ENCODE measurements at regions not wholly inside any gene's neighbourhood (a gene's known extent, or its start where the extent isn't known, plus 50 kb on each side); places are given as distances from the start of the nearest gene placed in this dataset.

GRCh38 chr13:111565400-111565799 is 245.0 kb downstream of the TEX29 start:
- H3K9me3 Mint-ChIP-seq = peaks cover 16% of the 10 kb centered on the region
- H3K36me3 Mint-ChIP-seq (ENCODE audit: low read depth) = no peaks in the 10 kb centered on the region; the same call in 2 of the 3 replicates
- H3K79me2 ChIP-seq (replicated peaks; ENCODE audit: insufficient read depth) = no peaks in the 10 kb centered on the region

More at GRCh38 chr13:111565400-111565799, 245.0 kb downstream of the TEX29 start:
- Histone ChIP-seq H2AFZ (no peak overlapping the region), H3K4me1 (ENCODE audit: insufficient read depth) (no peaks in the 10 kb centered on the region), H3K9me2 (ENCODE audit: insufficient read depth) (no peaks in the 10 kb centered on the region), H3K36me3 (ENCODE audit: insufficient read depth) (no peaks in the 10 kb centered on the region), H3K27me3 (ENCODE audit: insufficient read depth) (no peaks in the 10 kb centered on the region), H3K4me3 (no peak overlapping the region), H4K20me1 (replicated peaks; ENCODE audit: insufficient read depth) (no peaks in the 10 kb centered on the region), H3K4me2 (no peak overlapping the region), H3F3A (replicated peaks; ENCODE audit: low read depth) (no peaks in the 10 kb centered on the region), H3K27ac (ENCODE audit: low read depth) (no peak overlapping the region)
- no peak for DNase-seq (ENCODE audit: low spot score)
- H3K4me3 Mint-ChIP-seq = no peak overlapping the region
- no peak for ATAC-seq
- H3K27ac Mint-ChIP-seq = no peak overlapping the region
- peaks cover 2% of the 10 kb centered on the region for H3K27me3 Mint-ChIP-seq (ENCODE audit: insufficient read depth, low read depth, poor library complexity)
- H3K4me1 Mint-ChIP-seq = peaks cover 5% of the 10 kb centered on the region; the same call in 2 of the 3 replicates
- no peak for TF ChIP-seq CTCF (conservative IDR thresholded peaks at IDR 0.05; ENCODE audit: low read depth in 2 of 2)
- TF ChIP-seq NANOG (IDR thresholded peaks at IDR 0.05; ENCODE audit: borderline replicate concordance) = no peak
- TF ChIP-seq POLR2AphosphoS5 (IDR thresholded peaks at IDR 0.05; ENCODE audit: low read depth) = no peak
- no peak for TF ChIP-seq CREB1 (CRISPR knock-in tag; IDR thresholded peaks at IDR 0.05; ENCODE audit: low read depth)
- TF ChIP-seq EZH2 (IDR thresholded peaks at IDR 0.05; ENCODE audit: low read depth, unreplicated experiment) = no peak
- TF ChIP-seq, protein P1, sequence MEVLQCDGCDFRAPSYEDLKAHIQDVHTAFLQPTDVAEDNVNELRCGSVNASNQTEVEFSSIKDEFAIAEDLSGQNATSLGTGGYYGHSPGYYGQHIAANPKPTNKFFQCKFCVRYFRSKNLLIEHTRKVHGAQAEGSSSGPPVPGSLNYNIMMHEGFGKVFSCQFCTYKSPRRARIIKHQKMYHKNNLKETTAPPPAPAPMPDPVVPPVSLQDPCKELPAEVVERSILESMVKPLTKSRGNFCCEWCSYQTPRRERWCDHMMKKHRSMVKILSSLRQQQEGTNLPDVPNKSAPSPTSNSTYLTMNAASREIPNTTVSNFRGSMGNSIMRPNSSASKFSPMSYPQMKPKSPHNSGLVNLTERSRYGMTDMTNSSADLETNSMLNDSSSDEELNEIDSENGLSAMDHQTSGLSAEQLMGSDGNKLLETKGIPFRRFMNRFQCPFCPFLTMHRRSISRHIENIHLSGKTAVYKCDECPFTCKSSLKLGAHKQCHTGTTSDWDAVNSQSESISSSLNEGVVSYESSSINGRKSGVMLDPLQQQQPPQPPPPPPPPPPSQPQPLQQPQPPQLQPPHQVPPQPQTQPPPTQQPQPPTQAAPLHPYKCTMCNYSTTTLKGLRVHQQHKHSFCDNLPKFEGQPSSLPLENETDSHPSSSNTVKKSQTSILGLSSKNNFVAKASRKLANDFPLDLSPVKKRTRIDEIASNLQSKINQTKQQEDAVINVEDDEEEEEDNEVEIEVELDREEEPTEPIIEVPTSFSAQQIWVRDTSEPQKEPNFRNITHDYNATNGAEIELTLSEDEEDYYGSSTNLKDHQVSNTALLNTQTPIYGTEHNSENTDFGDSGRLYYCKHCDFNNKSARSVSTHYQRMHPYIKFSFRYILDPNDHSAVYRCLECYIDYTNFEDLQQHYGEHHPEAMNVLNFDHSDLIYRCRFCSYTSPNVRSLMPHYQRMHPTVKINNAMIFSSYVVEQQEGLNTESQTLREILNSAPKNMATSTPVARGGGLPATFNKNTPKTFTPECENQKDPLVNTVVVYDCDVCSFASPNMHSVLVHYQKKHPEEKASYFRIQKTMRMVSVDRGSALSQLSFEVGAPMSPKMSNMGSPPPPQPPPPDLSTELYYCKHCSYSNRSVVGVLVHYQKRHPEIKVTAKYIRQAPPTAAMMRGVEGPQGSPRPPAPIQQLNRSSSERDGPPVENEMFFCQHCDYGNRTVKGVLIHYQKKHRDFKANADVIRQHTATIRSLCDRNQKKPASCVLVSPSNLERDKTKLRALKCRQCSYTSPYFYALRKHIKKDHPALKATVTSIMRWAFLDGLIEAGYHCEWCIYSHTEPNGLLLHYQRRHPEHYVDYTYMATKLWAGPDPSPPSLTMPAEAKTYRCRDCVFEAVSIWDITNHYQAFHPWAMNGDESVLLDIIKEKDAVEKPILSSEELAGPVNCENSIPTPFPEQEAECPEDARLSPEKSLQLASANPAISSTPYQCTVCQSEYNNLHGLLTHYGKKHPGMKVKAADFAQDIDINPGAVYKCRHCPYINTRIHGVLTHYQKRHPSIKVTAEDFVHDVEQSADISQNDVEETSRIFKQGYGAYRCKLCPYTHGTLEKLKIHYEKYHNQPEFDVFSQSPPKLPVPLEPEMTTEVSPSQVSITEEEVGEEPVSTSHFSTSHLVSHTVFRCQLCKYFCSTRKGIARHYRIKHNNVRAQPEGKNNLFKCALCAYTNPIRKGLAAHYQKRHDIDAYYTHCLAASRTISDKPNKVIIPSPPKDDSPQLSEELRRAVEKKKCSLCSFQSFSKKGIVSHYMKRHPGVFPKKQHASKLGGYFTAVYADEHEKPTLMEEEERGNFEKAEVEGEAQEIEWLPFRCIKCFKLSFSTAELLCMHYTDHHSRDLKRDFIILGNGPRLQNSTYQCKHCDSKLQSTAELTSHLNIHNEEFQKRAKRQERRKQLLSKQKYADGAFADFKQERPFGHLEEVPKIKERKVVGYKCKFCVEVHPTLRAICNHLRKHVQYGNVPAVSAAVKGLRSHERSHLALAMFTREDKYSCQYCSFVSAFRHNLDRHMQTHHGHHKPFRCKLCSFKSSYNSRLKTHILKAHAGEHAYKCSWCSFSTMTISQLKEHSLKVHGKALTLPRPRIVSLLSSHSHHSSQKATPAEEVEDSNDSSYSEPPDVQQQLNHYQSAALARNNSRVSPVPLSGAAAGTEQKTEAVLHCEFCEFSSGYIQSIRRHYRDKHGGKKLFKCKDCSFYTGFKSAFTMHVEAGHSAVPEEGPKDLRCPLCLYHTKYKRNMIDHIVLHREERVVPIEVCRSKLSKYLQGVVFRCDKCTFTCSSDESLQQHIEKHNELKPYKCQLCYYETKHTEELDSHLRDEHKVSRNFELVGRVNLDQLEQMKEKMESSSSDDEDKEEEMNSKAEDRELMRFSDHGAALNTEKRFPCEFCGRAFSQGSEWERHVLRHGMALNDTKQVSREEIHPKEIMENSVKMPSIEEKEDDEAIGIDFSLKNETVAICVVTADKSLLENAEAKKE (CRISPR knock-in tag; IDR thresholded peaks at IDR 0.05) = no peak
- TF ChIP-seq ZNF114 (CRISPR knock-in tag; IDR thresholded peaks at IDR 0.05) = no peak
- TF ChIP-seq JUNB (IDR thresholded peaks at IDR 0.05; ENCODE audit: unreplicated experiment) = no peak
- TF ChIP-seq, protein P2, sequence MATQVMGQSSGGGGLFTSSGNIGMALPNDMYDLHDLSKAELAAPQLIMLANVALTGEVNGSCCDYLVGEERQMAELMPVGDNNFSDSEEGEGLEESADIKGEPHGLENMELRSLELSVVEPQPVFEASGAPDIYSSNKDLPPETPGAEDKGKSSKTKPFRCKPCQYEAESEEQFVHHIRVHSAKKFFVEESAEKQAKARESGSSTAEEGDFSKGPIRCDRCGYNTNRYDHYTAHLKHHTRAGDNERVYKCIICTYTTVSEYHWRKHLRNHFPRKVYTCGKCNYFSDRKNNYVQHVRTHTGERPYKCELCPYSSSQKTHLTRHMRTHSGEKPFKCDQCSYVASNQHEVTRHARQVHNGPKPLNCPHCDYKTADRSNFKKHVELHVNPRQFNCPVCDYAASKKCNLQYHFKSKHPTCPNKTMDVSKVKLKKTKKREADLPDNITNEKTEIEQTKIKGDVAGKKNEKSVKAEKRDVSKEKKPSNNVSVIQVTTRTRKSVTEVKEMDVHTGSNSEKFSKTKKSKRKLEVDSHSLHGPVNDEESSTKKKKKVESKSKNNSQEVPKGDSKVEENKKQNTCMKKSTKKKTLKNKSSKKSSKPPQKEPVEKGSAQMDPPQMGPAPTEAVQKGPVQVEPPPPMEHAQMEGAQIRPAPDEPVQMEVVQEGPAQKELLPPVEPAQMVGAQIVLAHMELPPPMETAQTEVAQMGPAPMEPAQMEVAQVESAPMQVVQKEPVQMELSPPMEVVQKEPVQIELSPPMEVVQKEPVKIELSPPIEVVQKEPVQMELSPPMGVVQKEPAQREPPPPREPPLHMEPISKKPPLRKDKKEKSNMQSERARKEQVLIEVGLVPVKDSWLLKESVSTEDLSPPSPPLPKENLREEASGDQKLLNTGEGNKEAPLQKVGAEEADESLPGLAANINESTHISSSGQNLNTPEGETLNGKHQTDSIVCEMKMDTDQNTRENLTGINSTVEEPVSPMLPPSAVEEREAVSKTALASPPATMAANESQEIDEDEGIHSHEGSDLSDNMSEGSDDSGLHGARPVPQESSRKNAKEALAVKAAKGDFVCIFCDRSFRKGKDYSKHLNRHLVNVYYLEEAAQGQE (IDR thresholded peaks at IDR 0.05; ENCODE audit: unreplicated experiment) = no peak
- no peak for TF ChIP-seq STAT1 (IDR thresholded peaks at IDR 0.05; ENCODE audit: unreplicated experiment)

Data from GM23338 (cell line).